HG02763 (cell line): ENCODE measurements at regions not wholly inside any gene's neighbourhood (a gene's known extent, or its start where the extent isn't known, plus 50 kb on each side); places are given as distances from the start of the nearest gene placed in this dataset.
"Not testable (repeated sequence)": the region's sequence is repeated elsewhere in the genome, so short reads cannot be mapped to it uniquely, and the experiment has no call there.

Source experiments
- ATAC-seq: cut with Tn5 transposase; IDR thresholded peaks from one replicate; pipeline ENCODE4 v1.9.1; 2021; ENCODE audit warnings: mild to moderate bottlenecking, moderate library complexity; ENCODE audit not compliant: unreplicated experiment

DNA sequence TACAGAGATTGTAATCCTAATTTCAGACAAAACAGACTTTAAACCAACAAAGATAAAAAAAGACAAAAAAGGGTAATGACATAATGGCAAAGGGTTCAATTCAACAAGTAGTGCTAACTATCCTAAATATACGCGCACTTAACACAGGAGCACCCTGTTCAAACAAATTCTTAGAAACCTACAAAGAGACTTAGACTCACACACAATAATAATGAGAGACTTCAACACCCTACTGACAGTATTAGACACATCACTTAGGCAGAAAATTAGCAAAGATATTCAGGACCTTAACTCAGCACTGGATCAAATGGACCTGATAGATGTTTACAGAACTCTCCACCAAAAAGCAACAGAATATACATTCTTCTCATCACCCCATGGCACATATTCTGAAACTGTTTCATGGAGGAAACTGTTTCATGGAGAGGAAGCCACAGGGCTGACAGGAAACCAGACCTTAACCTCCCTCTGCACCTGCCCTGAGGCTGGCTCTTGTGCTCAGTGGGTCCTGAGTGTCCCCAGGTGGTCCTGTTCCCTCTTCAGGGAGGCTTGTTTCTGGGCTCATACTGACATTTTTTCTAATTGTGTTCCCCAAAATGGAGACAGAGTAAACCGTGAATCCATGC lies 54.7 kb downstream of the OR4M2 start:
- ATAC-seq = peak; percentile 57

DNA sequence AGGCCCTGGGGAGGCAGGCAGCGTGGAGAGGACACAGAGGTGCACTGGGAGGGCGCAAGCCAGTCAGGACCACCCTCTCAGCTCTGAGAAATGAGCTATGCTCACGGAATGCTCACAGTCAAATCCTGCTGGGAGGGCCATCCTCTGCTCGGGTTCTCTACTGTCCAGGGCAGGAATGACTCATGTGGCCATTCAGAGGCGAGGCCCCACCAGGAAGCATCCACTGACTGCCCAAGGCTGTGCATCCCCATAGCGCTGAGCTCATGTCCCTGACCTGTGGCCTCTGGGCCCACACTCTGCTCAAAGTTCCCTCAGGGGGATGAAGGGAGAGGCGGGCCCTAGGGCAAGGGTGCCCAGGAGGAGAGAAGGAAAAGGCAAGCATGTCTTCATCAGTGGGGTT lies 57.2 kb downstream of the OR4M2 start:
- not testable (repeated sequence) for ATAC-seq

DNA sequence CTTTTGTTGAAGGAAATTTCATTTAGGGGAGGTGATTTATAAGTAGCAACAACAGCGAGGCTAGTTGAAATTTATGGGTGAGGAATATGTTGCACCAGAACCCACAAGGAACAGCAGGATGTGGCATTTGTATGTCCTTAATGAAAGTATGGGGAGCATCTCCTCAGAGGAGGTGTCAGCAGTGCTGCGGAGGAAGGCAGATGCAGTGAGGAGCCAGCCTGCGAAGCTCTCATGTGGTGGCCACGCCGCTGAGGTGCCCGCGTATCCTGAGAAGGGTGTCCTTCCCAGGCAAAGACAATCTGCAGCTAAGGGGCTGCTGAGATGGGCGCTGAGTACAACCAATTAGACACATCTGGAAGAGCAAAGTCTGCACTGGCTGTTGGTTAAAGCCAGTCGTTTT lies 60.8 kb downstream of the OR4M2 start:
- not testable (repeated sequence) for ATAC-seq

DNA sequence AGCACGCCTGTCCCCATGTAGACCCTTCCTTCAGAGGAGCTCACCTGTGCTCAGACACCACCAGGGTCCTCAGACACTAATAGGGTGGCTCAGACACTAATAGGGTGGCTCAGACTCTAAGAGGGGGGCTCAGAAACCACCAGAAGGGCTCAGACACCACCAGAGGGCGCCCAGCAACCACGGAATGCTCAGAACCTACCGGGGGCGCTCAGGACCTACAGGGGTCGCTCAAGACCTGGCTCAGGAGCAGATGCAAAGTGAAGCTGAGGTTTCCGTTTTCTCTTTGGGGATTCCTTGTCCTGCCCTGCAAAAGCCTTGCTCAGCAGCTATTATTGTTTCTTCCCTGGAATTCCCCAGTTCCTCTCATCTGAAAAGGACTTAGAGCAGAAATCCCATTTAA lies 67.8 kb downstream of the OR4M2 start:
- ATAC-seq = peak; percentile 85

DNA sequence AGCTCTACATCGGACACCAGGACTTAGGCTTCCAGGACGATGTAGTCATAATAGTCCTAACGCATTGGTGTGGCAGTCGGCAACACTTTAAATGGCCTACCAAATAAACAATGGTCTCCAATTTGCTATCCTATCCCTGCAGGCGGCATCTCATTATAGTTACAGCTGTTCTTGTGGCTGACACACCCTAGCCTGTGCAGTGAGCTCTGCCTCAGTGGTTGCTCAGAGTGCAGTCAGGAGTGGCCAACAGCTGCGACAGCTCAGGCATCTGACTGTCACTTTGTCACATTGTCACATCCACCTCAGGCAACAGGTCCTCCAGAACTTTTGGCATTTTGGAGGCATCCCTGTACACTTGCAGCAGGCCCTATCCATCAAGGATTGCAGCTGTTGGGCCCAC lies 77.9 kb downstream of the OR4M2 start:
- not testable (repeated sequence) for ATAC-seq

DNA sequence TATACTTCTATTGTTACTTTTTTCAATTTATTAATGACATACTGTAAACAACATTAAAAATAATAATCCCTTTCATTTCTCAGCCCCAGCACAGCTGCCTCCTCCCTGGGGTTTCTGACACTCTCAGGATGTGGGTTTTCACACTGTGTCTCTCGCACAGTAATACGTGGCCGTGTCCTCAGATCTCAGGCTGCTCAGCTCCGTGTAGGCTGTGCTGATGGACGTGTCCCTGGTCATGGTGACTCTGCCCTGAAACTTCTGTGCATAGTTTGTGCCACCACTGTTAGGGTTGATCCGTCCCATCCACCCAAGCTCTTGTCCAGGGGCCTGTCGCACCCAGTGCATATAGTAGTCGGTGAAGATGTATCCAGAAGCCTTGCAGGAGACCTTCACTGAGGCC lies 80.0 kb downstream of the OR4M2 start:
- ATAC-seq = peak; percentile 18

DNA sequence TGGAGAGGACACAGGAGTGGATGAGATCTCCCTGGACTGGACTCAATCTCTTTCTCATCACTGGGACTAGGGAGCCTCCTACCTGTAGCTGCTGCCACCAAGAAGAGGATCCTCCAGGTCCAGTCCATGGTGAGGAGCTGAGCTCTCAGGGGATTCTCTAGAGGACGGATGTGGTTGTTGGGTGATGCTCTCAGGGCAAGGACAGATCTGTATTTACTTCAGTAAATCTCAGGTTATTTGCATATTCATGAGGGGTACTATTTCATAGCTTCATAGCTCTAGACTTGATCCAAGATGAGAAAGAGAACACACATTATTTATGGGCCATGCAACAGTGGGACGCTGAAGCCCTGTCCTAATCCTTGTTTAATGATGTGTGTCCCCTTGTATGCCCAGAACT lies 80.4 kb downstream of the OR4M2 start:
- ATAC-seq = peak; percentile 79

- ATAC-seq = peak; percentile 72
Measured at GRCh38 chr15:22161398-22161797, 81.1 kb downstream of the OR4M2 start.

DNA sequence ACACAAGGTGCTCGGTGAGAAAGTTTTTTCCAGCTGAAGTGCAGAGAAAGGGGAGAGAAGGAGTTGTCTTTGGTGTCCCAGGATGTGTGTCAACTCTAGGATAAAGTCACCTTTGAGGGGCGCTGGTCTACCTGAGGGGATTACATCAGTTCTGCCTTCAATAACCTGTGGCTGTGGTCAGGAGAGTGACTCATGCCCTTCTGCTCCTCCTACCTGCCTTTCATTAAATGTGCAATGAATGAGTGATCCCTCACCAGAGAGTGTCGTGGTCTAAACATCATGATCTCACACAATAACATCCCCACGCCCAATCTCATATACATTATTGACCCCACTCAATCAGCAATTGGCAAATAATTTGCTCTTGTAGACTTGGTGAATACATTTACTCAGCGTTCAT lies 83.4 kb downstream of the OR4M2 start:
- ATAC-seq = not testable (repeated sequence)

DNA sequence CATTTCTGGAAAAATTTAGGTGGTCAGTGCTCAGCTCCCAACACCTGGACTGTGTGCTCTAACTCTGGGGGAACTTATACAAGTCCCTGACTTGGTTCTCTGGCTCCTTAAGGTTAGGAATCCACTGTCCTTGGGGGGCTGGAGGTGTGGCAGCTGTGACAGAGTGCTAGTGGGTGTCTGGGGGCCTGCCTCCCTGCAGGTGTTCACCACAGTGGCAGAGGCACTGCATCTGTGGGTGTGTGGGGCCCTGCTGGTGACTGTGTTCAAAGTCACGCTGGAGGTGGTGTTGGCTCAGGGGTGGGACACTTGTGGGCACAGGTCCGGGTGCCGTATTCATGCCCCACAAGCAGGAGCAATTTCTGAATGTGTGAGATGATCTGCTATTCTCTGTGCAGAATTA lies 87.2 kb downstream of the OR4M2 start:
- ATAC-seq = not testable (repeated sequence)

DNA sequence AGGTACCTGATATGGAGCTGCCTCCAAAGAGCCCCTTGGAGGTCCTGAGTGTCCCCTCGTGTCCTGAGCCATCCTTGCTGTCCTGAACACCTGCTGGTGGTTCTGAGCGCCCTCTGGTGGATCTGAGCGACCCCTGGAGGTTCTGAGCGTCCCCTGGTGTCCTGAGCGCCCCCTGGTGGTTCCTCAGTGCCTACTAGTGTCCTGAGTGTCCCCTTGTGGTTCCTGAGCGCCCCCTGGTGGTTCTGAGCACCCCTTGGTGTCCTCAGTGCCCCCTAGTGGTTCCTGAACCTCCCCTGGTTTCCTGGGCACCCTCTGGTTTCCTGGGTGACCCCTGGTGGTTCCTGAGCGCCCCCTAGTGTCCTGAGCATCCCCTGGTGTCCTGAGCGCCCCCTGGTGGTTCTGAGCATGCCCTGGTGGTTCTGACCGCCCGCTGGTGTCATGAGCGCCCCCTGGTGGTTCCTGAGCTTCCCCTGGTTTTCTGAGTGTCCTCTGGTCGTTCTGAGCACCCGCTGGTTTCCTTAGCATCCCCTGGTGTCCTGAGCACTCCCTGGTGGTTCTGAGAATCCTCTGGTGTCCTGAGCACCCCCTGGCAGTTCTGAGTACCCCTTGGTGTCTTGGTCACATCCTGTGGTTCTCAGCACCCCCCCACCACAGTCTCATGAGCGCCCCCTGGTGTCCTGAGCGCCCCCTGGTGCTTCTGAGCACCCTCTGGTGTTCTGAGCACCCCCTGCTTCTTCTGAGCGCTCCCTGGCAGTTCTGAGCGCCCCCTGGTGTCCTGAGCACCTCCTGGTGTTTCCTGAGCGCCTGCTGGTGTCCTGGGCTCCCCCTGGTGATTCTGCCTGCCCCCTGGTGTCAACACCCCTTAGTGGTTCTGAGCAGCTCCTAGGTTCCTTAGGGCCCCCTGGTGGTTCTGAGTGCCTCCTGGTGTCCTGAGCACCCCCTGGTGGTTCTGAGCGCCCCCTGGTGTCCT lies 93.0 kb downstream of the OR4M2 start:
- peak; percentile 78 for ATAC-seq

- ATAC-seq = peak; percentile 49
Measured at GRCh38 chr15:22174088-22174487, 93.8 kb downstream of the OR4M2 start.

DNA sequence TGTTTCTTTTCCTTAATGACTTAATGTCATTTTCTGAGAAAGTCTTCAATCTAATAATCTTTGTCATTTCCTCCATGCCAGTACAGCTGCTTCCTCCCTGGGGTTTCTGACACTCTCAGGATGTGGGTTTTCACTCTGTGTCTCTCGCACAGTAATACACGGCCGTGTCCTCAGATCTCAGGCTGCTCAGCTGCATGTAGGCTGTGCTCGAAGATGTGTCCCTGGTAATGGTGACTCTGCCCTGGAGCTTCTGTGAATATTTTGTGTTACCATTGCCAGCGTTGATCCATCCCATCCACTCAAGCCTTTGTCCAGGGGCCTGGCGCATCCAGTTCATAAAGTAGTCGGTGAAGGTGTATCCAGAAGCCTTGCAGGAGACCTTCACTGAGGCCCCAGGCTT lies 97.6 kb downstream of the OR4M2 start:
- not testable (repeated sequence) for ATAC-seq

GRCh38 chr15:22178438-22178837 lies 98.1 kb downstream of the OR4M2 start:
- ATAC-seq = not testable (repeated sequence)

DNA sequence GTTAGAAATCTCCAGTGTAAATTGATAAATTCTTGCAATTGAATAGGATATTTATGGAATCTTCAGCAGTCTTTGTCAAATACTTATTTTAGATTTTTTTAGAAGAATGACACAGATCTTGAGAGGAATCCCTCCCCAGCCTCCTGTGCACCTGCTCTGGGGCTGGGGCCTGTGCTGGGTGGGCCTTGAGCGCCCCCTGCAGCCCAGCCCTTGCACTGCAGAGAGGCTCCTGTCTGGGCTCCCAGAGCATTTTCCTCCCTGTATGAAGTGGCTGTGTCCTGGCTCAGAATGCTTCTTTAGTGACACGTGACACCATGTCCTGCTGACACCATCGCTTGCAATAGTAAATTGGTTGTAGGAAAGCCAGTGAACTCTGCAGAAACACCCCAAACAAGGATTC lies 98.7 kb downstream of the OR4M2 start:
- ATAC-seq = not testable (repeated sequence)

GRCh38 chr15:22180611-22181010 lies 100.3 kb downstream of the OR4M2 start:
- ATAC-seq = not testable (repeated sequence)

DNA sequence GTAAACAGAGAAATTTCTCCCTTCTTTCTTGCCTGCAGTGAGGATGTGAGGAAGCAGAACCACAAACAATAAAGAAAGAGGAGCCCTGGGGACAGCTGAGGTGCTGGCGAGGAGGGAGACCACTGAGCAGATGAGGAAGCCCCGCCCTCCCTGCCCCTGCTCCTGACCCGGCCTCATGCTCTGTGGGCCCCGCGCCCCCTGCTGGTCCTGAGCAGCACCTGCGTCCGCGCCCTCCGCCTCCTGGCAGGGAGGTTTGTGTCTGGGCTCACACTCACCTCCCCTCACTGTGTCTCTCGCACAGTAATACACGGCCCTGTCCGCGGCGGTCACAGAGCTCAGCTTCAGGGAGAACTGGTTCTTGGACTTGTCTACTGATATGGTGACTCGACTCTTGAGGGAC lies 104.4 kb downstream of the OR4M2 start:
- not testable (repeated sequence) for ATAC-seq

- not testable (repeated sequence) for ATAC-seq
Measured at GRCh38 chr15:22186846-22187532, 106.7 kb downstream of the OR4M2 start.

- not testable (repeated sequence) for ATAC-seq
Measured at GRCh38 chr15:22191818-22192217, 111.5 kb downstream of the OR4M2 start.

DNA sequence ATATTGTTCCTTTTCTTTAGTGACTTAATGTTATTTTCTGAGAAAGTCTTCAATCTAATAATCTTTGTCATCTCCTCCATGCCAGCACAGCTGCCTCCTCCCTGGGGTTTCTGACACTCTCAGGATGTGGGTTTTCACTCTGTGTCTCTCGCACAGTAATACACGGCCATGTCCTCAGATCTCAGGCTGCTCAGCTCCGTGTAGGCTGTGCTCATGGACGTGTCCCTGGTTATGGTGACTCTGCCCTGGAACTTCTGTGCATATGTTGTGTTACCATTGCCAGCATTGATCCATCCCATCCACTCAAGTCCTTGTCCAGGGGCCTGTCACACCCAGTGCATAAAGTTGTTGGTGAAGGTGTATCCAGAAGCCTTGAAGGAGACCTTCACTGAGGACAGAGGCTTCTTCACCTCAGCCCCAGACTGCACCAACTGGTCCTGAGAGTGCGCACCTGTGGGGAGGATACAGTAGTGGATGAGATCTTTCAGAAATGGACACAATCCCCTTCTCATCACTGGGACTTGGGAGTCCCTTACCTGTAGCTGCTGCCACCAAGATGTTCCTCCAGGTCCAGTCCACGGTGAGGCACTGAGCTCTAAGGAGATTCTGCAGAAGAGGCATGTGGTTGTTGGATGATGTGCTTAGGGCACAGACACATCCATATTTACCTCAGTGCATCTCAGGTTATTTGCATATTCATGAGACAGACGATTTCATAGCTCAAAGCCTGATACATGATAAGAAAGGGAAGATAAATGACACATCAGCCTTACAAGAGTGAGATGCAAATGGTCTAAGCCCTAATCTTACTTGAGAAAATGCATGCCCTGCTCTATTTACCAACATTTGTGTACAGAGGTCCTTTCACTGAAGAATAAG lies 114.7 kb downstream of the OR4M2 start:
- ATAC-seq = not testable (repeated sequence)
